ENCODE measurements at regions not wholly inside any gene's neighbourhood (a gene's known extent, or its start where the extent isn't known, plus 50 kb on each side); places are given as distances from the start of the nearest gene placed in this dataset.

DNA sequence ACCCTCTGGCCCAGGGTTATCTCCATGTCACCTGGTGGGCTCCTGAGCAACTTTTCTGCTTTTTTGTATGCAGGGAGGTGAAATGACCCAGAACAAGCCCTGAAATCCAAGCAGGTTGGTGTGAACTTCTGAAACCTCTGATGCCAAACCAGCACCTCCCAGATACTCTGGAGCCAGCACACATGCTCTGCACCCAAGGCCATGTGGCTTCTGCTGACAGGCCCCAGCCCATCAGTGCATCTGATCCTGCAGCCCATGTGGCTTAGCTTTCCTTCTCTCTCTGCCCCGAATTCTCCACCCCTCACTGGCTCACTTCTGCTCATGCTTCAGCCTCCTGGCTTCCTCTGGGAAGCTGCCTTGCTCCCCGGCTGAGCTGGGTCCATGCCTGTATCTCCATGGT is 59.3 kb upstream of the RPS6KA2 start:
- no peaks in the 10 kb centered on the region for H3F3A ChIP-seq (ENCODE audit: insufficient read depth)

GRCh38 chr6:166684866-166685265 is 57.8 kb upstream of the RPS6KA2 start:
- Histone ChIP-seq H3K9me2 (replicated peaks; ENCODE audit: insufficient read depth, low read length) (no peaks in the 10 kb centered on the region), H3K79me2 (ENCODE audit: insufficient read depth, low read length) (no peaks in the 10 kb centered on the region), H3K4me3 (ENCODE audit: insufficient read depth, low read length, poor library complexity, severe bottlenecking) (no peak overlapping the region), H3K4me2 (ENCODE audit: low read depth, low read length, poor library complexity, severe bottlenecking) (no peak overlapping the region), H4K20me1 (ENCODE audit: low read depth, low read length) (no peaks in the 10 kb centered on the region), H3K27me3 (ENCODE audit: low read length) (no peaks in the 10 kb centered on the region), H3K36me3 (ENCODE audit: low read length) (no peaks in the 10 kb centered on the region), H3K9ac (ENCODE audit: low read length) (no peak overlapping the region), H3K9me3 (ENCODE audit: insufficient read depth, low read length) (no peaks in the 10 kb centered on the region), H2AFZ (ENCODE audit: low read depth, low read length, severe bottlenecking) (no peak overlapping the region), H3F3A (ENCODE audit: insufficient read depth) (no peaks in the 10 kb centered on the region), H3K27ac (ENCODE audit: low read depth, low read length) (no peak overlapping the region)
- TF ChIP-seq EZH2phosphoT487 (conservative IDR thresholded peaks at IDR 0.05; ENCODE audit: low read length) (no peak), CTCF (IDR thresholded peaks at IDR 0.05; ENCODE audit: insufficient read depth, low read length, poor library complexity, severe bottlenecking) (no peak)

More for the DNA sequence above, 59.3 kb upstream of the RPS6KA2 start:
- Histone ChIP-seq H3K27ac (ENCODE audit: low read depth, low read length) (no peak overlapping the region), H3K27me3 (ENCODE audit: low read length) (no peaks in the 10 kb centered on the region), H3K79me2 (ENCODE audit: insufficient read depth, low read length) (no peaks in the 10 kb centered on the region), H2AFZ (ENCODE audit: low read depth, low read length, severe bottlenecking) (no peak overlapping the region), H3K4me3 (ENCODE audit: insufficient read depth, low read length, poor library complexity, severe bottlenecking) (no peak overlapping the region), H3K36me3 (ENCODE audit: low read length) (no peaks in the 10 kb centered on the region), H3K9ac (ENCODE audit: low read length) (no peak overlapping the region), H4K20me1 (ENCODE audit: low read depth, low read length) (no peaks in the 10 kb centered on the region), H3K4me2 (ENCODE audit: low read depth, low read length, poor library complexity, severe bottlenecking) (no peak overlapping the region), H3K9me3 (ENCODE audit: insufficient read depth, low read length) (no peaks in the 10 kb centered on the region), H3K9me2 (replicated peaks; ENCODE audit: insufficient read depth, low read length) (no peaks in the 10 kb centered on the region)
- TF ChIP-seq CTCF (IDR thresholded peaks at IDR 0.05; ENCODE audit: insufficient read depth, low read length, poor library complexity, severe bottlenecking): no peak
- TF ChIP-seq EZH2phosphoT487 (conservative IDR thresholded peaks at IDR 0.05; ENCODE audit: low read length): no peak

- Histone ChIP-seq H3F3A (ENCODE audit: insufficient read depth) (no peaks in the 10 kb centered on the region), H3K9me2 (replicated peaks; ENCODE audit: insufficient read depth, low read length) (no peaks in the 10 kb centered on the region), H3K27me3 (ENCODE audit: low read length) (no peaks in the 10 kb centered on the region), H3K79me2 (ENCODE audit: insufficient read depth, low read length) (no peaks in the 10 kb centered on the region), H3K4me3 (ENCODE audit: insufficient read depth, low read length, poor library complexity, severe bottlenecking) (no peak overlapping the region), H3K9me3 (ENCODE audit: insufficient read depth, low read length) (no peaks in the 10 kb centered on the region), H3K27ac (ENCODE audit: low read depth, low read length) (no peak overlapping the region), H3K9ac (ENCODE audit: low read length) (no peak overlapping the region), H2AFZ (ENCODE audit: low read depth, low read length, severe bottlenecking) (no peak overlapping the region), H3K36me3 (ENCODE audit: low read length) (no peaks in the 10 kb centered on the region), H4K20me1 (ENCODE audit: low read depth, low read length) (no peaks in the 10 kb centered on the region), H3K4me2 (ENCODE audit: low read depth, low read length, poor library complexity, severe bottlenecking) (no peak overlapping the region)
- TF ChIP-seq EZH2phosphoT487 (conservative IDR thresholded peaks at IDR 0.05; ENCODE audit: low read length) (no peak), CTCF (IDR thresholded peaks at IDR 0.05; ENCODE audit: insufficient read depth, low read length, poor library complexity, severe bottlenecking) (no peak)
Observed at GRCh38 chr6:166684170-166684569, 57.1 kb upstream of the RPS6KA2 start.
